SK-N-MC (cell line): ENCODE measurements at regions not wholly inside any gene's neighbourhood (a gene's known extent, or its start where the extent isn't known, plus 50 kb on each side); places are given as distances from the start of the nearest gene placed in this dataset.

Source experiments
- DNase-seq: peaks from one replicate; pipeline ENCODE4 v3.0.0-alpha.2; 2011; ENCODE audit warnings: low read depth, low spot score
- H3K27ac ChIP-seq: fragments of 200-600 bp; sonication (generic); 2 replicates; pipeline ENCODE4 v1.5.1; 2016; ENCODE audit warnings: mixed run types
- H3K36me3 ChIP-seq: fragments of 200-600 bp; sonication (generic); 2 replicates; pipeline ENCODE4 v1.6.1; 2017; ENCODE audit warnings: antibody characterized with exemption, low read length, mixed read lengths; ENCODE audit not compliant: insufficient read depth
- H3K4me3 ChIP-seq: fragments of 200-600 bp; sonication (generic); 2 replicates; pipeline ENCODE4 v1.5.1; 2016
- H3K9ac ChIP-seq: fragments of 200-600 bp; sonication (generic); 2 replicates; pipeline ENCODE4 v1.8.0; 2017; ENCODE audit warnings: mixed run types, mixed read lengths; ENCODE audit not compliant: insufficient read length
- H3K9me3 ChIP-seq: fragments of 200-600 bp; sonication (generic); 2 replicates; pipeline ENCODE4 v1.6.1; 2017; ENCODE audit warnings: low read depth, mild to moderate bottlenecking, antibody characterized with exemption, low read length, moderate library complexity, mixed read lengths
- EZH2 ChIP-seq: fragments of 200-600 bp; sonication (generic); IDR thresholded peaks from one replicate; pipeline ENCODE4 v1.6.1; 2017; ENCODE audit warnings: antibody characterized with exemption
- FOXP2 ChIP-seq: optimal IDR thresholded peaks from 2 replicates; pipeline ENCODE3; 2011; ENCODE audit warnings: mild to moderate bottlenecking, moderate library complexity; ENCODE audit not compliant: insufficient read depth; ENCODE audit errors: extremely low read length, control extremely low read depth
- POLR2AphosphoS5 ChIP-seq: IDR thresholded peaks from 2 replicates; pipeline ENCODE4 v1.6.1; 2012; ENCODE audit warnings: mild to moderate bottlenecking, low read depth, low read length, borderline replicate concordance

- Histone ChIP-seq H3K9ac (no peak overlapping the region), H3K27ac (no peak overlapping the region)
- TF ChIP-seq POLR2AphosphoS5 = no peak
Measured at GRCh38 chr9:16356196-16356765, 514.2 kb downstream of the BNC2 start.

DNA sequence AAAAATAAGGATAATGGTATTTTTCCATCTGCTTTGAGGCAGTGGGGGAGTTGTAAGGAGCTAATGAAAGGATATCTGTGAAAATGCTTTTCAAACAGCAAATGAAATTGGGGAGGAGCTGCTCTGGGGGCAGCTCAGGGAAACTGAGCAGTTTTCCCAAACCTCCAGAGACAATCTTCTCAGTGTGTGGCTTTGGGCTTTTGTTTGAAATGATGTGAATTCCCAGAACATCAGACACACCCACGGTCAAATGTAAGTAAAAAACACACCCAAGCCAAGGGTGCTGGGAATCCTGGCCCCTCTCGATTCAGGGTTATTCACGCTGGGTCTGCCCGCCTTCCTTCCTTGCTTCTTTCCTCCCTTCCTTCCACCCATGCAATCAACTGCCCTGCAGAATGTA lies 512.6 kb downstream of the BNC2 start:
- no peak for DNase-seq
- H3K27ac ChIP-seq = no peak overlapping the region
- H3K36me3 ChIP-seq = no peaks in the 10 kb centered on the region
- H3K9me3 ChIP-seq = no peaks in the 10 kb centered on the region
- no peak overlapping the region for H3K4me3 ChIP-seq
- no peak overlapping the region for H3K9ac ChIP-seq
- no peak for TF ChIP-seq EZH2
- no peak for TF ChIP-seq FOXP2
- TF ChIP-seq POLR2AphosphoS5 = no peak

More at GRCh38 chr9:16356196-16356765, 514.2 kb downstream of the BNC2 start:
- no peaks in the 10 kb centered on the region for H3K9me3 ChIP-seq
- H3K4me3 ChIP-seq = no peak overlapping the region
- DNase-seq = no peak
- H3K36me3 ChIP-seq = no peaks in the 10 kb centered on the region

DNA sequence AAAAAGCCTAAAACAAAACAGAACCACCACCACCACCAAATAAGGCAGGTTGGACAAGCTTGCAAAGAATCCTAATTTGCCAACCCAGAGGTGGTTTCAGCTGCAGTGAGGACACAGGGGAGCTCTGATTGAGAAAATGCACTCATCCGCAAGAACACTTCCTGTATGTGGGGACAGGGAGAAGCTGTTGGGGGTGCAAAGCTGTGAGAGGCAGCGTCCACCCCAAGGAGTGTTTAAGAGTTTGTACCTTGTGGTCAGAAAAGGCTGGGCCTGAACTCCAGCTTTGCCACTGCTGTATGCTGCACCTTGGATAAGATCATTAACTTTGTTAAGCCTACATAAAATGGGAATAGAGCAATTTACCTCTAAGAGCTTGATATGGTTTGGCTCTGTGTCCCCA lies 511.7 kb downstream of the BNC2 start:
- Histone ChIP-seq H3K27ac (no peak overlapping the region), H3K9me3 (no peaks in the 10 kb centered on the region), H3K9ac (no peak overlapping the region), H3K4me3 (no peak overlapping the region), H3K36me3 (no peaks in the 10 kb centered on the region)
- DNase-seq = no peak
- no peak for TF ChIP-seq FOXP2
- no peak for TF ChIP-seq POLR2AphosphoS5
- TF ChIP-seq EZH2 = no peak
